Stimulated activated CD4-positive, alpha-beta T cell treated with anti-CD3 and anti-CD28 coated beads, TNF-alpha, amount 100 ng/mL, for 24 hours (primary cell): ENCODE measurements at regions not wholly inside any gene's neighbourhood (a gene's known extent, or its start where the extent isn't known, plus 50 kb on each side); places are given as distances from the start of the nearest gene placed in this dataset.
"Not testable (repeated sequence)": the region's sequence is repeated elsewhere in the genome, so short reads cannot be mapped to it uniquely, and the experiment has no call there.

ENCODE experiments used
- DNase-seq, 3 experiments: peaks; one replicate each; pipeline ENCODE4 v3.0.0-alpha.2; 2020; ENCODE audit warnings: low read depth in 3 of 3

DNA sequence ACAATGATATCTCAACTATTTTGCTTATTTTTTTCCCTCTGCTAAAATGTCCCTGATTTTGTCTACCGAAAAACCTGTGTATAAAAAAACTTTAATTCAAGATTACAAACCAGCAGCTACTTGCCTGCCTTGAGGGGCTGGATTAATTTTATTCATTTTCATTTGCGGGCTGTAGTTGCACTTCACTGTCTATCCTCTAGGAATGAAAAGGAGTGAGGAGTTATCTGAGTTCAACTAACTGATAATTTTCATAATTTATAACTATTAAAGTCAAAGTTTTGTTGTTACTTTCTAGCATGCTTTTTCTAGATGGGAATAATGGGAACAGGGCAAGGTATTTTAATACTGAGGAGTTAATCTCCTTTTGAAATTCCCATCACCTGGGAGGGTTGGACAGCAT, 50.3 kb upstream of the AGTPBP1 start:
- DNase-seq: not testable (repeated sequence)

DNA sequence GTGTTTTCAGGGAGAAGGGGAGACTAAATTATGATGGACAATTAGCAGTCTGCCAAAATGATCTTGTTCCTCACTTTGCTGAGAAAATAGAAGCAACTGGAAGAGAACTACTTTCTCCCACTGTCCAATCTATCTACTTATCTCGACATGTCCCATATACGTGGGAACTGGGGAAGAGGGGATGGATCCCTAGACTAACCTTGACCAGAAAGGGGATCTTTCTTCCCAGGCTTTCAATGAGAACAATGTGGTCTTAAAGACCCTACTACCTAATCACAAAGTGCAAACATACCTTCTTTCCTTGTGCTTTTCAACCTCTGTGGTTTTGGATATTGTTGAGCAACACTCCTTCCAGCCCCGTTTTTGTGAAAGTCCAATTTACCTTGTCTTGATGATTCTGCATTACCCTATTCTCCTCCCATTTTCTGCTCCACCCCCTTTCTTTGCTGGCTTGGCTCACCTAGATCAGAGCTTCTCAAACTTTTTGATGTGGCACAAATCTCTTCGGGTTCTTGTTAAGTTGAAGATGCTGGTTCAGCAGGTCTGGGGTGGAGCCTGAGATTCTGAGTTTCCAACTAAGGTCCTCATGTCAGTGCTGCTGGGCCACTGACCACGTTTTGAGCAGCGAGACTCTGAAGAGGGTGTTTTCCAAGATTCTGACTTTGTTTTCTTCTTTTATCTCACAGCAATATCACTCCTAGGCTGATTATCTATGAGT, 61.4 kb upstream of the AGTPBP1 start:
- DNase-seq: not testable (repeated sequence)

DNA sequence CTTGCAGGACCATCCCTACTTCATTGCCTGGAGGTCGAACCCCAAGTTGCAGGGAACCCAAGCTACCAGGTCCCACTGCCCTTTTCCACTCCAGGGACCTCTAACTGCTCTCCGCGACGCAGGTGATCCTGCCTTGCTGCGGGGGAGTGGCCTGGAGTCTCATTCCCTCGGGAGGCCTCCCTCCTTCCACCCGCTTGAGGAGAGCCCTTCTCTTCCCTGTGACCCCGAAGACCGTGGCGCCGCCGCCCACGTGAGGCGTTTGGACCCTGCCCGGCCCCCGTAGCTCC, 63.0 kb upstream of the AGTPBP1 start:
- not testable (repeated sequence) for DNase-seq

DNA sequence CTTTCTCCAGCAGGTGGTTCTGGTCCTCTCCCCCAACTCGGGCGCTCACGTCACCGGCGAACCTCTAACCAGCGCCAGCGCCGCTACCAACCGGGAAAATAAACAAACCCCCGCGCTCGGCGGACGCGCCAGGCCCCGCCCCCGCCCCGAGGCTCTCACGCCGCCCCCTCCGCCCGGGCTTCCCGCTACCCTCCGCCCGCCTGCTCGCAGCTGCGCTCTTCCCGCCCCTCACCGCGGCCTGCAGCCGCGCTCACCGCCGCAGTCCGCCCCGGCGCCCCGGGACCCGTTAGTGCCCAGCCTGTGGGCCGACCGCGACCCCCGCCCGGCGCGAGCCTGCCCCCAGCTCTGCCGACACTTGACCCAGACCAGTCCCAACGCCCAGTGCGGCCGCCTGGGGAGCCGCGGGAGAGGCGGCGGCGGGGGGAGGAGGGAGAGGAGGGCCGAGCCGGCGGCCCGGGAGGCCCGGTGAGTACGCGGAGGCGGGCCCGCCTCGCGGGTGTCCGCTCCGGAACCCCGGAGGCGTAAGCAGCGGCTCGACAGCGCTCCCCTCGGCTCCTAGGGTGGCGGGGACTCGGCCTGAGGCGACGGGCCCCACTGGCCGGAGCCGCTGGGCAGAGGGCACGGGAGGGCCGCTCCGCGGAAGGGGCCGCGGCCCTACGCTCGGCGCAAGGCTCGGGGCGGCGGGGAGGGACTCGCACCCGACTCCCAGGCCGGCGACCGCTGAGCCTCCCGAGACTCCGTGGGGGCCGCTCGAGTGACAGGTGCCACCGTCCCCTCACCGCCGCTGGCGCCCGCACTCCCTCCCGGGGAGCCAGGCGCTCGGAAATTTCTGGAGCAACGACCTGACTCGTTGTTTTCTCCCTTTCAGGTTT, 63.6 kb upstream of the AGTPBP1 start:
- DNase-seq: peak; percentile 28 to 69 (median 48)

DNA sequence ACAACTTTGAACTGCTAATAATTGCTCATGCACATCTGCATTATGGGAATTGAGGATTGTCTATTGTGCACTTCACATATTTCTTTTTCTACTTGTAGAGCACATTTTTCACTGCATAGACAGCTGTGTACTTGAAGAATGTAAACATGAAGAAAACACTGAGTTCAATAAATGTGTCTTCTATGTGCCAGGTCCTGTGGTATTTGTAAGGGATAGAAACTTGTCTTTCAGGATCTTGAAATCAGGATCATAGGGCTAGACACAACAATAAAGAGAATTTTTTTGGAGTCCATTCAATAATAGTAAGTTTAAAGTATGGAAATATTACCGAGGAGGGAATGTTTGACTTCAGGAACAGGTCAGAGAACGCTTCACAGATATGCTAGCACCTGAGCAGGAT, 66.6 kb upstream of the AGTPBP1 start:
- not testable (repeated sequence) for DNase-seq

DNA sequence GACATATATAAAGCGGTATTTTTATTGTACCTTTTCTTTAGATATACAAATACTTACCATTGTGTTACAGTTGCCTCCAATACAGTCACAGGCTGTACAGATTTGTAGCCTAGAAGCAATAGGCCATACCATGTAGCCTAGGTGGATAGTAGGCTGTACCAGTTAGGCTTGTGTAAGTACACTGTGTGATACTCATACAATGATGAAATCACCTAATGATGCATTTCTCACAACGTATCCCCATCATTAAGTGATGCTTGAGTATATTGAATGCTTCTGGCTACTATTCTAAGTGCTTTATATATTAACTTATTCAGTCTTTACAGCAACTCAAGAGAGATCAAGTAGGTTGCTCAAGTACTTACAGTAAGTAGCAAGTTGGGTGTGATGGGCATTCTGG, 71.6 kb upstream of the AGTPBP1 start:
- not testable (repeated sequence) for DNase-seq

DNA sequence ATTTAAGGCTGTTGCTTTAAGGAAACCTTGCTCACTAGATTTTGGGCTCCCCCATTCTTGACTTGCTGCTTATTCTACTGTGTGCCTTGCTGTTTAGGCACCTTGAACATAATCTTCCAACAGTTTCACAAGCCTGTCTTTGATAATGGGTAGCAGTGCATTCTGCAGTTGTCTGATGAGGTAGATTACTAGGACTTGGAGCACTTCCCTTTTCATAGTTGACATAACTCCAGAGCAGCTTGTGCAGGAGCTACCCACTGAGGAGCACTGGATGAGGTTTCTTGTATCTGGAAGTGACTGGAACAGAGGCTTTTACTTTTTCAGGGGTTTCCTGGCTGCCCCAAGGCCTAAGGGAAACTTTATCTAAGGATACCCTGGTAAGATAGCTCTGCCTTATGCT, 73.0 kb upstream of the AGTPBP1 start:
- not testable (repeated sequence) for DNase-seq

DNA sequence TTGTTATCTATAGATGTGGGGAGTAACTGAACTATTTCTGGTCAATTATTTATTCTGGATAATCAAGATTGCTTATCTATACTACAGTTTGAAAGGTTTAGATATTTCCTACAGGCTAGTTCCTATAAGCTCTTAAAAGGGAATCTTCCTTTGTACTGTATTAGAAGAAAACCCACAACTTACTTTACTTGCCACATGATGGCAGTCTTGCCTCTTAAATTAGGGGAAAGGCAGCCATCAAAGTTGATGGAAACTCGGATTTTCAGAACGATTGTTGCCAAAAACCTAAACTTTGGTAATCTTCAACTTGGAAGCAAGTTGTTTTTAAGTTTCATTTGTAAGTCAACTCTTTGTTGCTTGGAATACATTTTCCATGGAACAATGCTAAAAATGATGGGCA, 77.2 kb upstream of the AGTPBP1 start:
- not testable (repeated sequence) for DNase-seq

DNA sequence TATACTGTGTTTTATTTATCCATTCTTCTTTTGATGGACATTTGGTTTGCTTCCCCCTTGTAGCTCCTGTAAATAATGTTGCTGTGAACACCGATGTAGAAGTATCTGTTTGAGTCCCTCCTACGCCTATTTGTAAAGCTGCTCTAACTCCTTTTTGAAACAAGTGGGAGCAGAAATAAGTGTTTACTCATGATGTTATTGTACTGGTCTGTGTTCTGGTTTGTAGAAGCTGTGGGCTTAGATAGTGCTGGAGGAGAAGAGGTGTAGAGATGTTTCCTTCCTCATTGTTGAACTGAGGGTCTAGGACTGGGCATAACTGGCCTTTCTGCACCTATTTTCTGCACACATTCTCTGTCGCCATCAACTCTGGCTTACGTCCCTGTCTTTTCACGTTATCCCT, 78.8 kb upstream of the AGTPBP1 start:
- not testable (repeated sequence) for DNase-seq

DNA sequence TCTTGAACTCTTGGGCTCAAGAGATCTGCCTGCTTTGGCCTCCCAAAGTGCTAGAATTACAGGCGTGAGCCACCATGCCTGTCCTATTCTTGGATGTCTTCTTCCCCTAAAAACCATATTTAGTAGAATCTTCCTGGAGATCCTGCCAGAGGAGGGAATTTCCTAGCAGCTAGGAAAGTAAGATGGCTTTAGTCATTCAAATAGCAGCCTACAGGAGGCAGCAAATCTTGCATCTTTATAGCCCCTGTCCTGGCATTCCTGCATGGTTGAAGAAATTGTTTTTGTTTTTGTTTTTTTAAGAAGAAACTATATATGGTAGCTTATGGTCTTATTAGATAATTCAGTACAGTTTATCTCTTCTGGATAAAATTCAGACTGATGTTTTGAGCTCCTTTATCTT, 83.2 kb upstream of the AGTPBP1 start:
- not testable (repeated sequence) for DNase-seq

DNA sequence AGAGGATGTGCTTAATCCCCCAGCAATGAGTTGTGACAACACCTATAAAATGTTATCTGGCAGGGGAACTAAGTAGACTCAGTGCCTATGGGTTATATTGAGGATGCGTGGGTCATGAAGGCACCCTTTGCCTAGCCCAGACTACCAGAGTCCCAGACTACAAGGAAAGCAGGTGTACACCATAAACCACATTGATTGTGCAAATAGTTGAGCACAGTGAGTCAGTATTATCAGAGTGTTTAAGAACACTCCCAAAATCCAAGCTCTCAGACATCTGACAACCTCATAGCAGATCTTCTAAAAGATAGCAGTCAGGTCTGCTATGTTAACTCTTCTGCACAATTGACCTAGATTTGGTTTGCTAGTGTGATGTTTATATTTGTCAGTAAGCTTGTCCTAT, 92.8 kb upstream of the AGTPBP1 start:
- not testable (repeated sequence) for DNase-seq

DNA sequence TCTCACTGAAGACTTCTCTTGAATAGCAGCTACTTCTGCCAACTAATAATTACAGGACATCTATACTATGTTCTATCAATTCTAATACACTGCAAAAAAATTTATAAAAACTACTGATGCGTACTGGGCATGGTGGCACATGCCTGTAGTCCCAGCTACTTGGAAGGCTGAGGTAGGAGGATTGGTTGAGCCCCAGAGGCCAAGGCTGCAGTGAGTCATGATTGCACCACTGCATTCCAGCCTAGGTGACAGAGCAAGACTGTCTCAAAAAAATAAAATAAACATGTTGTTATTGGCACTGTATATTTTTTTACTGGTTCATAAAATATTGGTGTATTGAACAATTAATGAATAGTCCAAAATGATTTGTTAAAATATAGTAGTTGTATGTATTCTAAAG, 97.0 kb upstream of the NAA35 start:
- not testable (repeated sequence) for DNase-seq

DNA sequence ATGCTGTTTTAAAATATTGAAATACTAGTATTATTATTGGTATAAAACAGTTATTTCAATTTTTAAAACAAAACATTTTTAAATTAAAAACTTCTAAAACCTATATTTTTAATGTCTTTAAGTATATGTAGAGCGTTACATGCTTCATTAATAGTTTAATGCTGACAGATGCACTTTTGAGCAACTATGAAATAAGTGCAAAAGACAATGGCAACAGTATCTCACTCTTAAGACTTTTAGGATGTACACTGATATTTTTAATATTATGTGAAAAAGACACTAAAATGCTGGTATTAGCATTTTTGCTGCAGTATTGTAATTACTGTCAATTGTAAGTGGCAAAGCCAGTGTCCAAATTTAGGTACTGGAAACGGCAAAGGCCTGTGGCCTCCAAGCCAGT, 93.2 kb upstream of the NAA35 start:
- not testable (repeated sequence) for DNase-seq

DNA sequence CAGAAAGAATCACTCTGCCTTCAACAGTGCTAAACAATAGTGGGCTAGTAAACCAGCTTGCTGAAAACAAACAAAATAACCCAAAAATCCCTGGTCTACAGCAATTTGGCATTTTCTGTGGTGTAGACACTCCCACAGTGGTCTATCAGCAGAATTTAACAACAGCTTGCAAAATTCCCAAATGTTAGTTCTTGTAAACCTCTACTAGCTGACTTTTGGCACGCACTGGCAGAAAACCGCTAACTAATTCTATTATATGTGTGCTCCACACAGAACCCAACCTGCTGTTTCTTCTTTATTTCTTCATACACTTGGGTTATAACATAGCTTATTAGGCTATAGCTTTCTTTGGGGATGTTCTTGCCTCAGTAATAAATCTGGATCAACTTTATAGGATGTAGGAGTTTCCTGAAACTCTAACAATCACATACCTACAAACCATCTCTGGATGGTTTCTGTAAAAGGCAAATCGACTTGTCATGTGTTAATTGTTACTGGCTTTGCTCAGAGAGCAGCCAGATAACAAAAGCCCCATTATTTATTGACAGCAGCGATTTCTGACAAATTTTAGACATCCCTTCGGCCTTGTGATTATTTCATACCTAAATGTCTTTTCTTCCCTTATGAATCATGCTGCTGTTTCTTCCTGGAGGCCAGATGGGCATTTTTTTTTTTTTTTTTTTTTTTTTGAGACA, 82.7 kb upstream of the NAA35 start:
- no peak for DNase-seq

DNA sequence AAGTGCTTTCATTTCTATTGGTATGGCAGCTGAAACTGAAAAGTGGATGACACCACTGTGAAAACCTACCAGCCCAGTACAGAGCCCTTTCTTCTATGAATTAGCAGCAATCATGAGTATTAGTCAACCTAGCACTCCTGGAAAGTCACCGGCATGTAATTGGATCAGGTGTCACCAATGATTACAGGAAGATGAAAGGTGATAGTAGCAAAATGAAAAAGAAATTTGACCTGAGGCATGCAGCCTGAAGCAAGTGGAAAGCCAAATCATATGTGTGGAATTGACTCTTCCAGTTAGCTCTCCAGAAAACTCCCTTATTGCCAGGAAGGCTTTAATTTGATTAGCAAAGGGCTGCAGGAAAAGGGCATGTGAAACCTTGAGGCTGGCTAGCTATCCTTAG, 81.2 kb upstream of the NAA35 start:
- no peak for DNase-seq

DNA sequence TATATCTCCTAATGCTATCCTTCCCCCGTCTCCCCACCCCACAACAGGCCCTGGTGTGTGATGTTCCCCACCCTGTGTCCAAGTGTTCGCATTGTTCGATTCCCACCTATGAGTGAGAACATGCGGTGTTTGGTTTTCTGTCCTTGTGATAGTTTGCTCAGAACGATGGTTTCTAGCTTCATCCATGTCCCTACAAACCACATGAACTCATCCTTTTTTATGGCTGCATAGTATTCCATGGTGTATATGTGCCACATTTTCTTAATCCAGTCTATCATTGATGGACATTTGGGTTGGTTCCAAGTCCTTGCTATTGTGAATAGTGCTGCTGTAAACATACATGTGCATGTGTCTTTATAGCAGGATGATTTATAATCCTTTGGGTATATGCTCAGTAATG, 79.1 kb upstream of the NAA35 start:
- DNase-seq: not testable (repeated sequence)

DNA sequence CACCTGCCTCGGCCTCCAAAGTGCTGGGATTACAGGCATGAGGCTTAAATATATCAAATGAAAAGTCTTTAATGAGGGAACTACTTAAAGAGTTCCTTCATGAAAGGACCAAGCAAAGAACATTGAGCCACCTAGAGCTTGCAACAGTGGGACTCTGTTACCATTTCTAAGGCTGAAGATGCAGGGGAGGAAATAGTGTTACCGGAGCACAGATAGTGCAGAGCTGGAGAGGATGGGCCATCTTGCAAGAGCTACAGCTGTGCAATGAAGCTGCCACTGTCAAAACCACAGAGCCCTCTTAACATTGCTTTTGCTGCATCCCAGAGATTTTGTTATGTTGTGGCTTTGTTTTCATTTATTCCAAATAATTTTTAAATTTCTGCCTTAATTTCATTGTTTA, 77.1 kb upstream of the NAA35 start:
- DNase-seq: no peak

DNA sequence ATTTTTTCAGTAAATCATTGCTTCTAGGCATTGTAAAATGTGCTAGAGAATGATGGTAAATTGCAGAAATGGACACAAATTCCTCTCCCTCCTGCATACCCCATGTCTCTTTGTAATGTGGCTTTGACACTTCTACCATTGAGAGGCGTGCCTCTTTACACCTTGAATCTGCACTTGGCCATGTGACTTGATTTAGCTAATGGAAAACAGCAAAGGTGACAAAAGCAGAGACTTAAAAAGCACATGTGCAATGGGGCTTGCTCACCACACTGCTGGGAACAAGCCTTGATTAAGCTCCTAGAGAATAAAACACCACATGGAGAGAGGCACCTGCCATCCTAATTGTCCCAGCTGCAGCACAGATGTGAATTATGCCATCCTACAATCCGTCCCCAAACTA, 69.9 kb upstream of the NAA35 start:
- no peak for DNase-seq

DNA sequence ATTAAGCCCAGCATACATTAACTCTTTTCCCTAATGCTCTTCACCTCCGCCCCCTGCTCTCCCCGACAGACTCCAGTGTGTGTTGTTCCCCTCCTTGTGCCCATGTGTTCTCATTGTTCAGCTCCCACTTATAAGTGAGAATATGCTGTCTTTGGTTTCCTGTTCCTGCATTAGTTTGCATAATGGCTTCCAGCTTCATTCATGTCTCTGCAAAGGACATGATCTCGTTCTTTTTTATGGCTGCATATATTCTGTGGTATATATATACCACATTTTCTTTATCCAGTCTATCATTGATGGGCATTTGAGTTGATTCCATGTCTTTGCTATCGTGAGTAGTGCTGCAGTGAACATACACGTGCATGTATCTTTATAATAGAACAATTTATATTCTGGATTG, 69.3 kb upstream of the NAA35 start:
- not testable (repeated sequence) for DNase-seq

DNA sequence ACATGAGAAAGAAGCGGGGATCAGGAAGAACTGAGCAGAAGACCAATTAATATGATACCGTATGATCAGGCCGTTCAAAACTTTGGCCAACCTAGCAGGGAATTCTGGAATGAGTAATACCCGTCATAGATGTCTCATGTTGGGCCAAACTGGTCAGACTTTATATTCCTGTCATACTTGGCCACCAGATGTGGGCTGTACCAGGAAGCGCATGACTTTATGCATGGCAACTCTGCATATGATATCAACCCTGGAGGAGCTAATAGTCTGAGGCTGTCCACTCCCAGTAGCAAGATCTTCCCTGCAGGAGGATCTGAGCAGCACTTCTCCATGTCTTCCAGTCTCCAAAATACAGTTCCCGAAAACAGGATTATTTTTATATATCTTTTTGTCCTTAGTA, 68.5 kb upstream of the NAA35 start:
- DNase-seq: no peak

DNA sequence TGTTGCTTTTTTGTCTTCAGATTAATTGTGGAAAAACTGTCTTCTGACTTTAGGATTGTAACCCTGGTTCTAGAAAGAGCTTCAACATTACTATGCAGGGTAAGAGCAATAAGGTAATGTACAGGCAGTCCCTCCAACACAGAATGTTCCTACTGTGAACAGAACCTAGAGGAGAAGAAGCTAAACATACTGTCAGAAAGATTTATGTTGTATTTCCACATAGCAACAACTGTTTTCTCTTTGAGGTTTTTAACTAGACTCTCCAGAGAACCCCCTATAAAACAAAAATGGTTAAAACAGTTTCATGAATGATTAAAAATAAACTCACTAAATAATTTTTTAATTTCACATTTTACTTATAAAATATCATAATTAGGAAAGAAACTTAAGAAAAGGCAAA, 64.3 kb upstream of the NAA35 start:
- DNase-seq: no peak

DNA sequence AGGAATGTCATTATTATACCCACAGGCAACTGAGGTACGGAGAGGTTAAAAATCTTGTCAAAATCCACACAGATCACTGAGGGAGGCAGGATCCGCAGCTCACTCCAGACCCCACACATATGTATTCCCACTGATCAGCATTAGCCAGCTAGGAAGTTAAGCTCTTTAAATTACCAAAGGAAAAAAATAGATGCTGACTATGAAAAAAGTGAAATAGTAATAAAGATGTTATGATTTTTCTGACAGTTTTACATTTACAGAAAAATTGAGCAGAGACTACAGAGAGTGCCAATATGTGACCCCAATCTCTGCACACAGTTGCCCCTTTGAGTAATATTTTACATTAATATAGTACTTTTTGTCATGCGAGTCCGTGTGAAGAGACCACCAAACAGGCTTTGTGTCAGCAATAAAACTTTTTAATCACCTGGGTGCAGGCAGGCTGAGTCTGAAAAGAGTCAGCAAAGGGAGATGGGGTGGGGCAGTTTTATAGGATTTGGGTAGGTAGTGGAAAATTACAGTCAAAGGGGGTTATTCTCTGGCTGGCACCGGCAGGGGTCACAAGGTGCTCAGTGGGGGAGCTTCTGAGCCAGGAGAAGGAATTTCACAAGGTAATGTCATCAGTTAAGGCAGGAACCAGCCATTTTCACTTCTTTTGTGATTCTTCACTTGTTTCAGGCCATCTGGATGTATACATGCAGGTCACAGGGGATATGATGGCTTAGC, 61.9 kb upstream of the NAA35 start:
- DNase-seq: not testable (repeated sequence)
